ENCODE measurements at regions not wholly inside any gene's neighbourhood (a gene's known extent, or its start where the extent isn't known, plus 50 kb on each side); places are given as distances from the start of the nearest gene placed in this dataset.
A peak's percentile ranks its signal among the peaks of the same experiment; 100 is the strongest.

- TF ChIP-seq TAF1 (IDR thresholded peaks at IDR 0.05; ENCODE audit: borderline replicate concordance, insufficient read depth, low read length) (no peak), SIN3A (IDR thresholded peaks at IDR 0.05; ENCODE audit: borderline replicate concordance, insufficient read depth, low read length) (no peak), FOXP2 (optimal IDR thresholded peaks at IDR 0.05; ENCODE audit: borderline replicate concordance, extremely low read depth, extremely low read length, insufficient read depth) (no peak), POLR2AphosphoS5 (IDR thresholded peaks at IDR 0.05; ENCODE audit: low read depth, low read length) (no peak)
- TF ChIP-seq, protein P1, sequence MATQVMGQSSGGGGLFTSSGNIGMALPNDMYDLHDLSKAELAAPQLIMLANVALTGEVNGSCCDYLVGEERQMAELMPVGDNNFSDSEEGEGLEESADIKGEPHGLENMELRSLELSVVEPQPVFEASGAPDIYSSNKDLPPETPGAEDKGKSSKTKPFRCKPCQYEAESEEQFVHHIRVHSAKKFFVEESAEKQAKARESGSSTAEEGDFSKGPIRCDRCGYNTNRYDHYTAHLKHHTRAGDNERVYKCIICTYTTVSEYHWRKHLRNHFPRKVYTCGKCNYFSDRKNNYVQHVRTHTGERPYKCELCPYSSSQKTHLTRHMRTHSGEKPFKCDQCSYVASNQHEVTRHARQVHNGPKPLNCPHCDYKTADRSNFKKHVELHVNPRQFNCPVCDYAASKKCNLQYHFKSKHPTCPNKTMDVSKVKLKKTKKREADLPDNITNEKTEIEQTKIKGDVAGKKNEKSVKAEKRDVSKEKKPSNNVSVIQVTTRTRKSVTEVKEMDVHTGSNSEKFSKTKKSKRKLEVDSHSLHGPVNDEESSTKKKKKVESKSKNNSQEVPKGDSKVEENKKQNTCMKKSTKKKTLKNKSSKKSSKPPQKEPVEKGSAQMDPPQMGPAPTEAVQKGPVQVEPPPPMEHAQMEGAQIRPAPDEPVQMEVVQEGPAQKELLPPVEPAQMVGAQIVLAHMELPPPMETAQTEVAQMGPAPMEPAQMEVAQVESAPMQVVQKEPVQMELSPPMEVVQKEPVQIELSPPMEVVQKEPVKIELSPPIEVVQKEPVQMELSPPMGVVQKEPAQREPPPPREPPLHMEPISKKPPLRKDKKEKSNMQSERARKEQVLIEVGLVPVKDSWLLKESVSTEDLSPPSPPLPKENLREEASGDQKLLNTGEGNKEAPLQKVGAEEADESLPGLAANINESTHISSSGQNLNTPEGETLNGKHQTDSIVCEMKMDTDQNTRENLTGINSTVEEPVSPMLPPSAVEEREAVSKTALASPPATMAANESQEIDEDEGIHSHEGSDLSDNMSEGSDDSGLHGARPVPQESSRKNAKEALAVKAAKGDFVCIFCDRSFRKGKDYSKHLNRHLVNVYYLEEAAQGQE (IDR thresholded peaks at IDR 0.05; ENCODE audit: insufficient read depth in 1 of 2, low read depth in 2 of 2, low read length in 2 of 2), result no peak
Measured at GRCh38 chr11:19598456-19598855, 114.2 kb upstream of the NAV2 start.

DNA sequence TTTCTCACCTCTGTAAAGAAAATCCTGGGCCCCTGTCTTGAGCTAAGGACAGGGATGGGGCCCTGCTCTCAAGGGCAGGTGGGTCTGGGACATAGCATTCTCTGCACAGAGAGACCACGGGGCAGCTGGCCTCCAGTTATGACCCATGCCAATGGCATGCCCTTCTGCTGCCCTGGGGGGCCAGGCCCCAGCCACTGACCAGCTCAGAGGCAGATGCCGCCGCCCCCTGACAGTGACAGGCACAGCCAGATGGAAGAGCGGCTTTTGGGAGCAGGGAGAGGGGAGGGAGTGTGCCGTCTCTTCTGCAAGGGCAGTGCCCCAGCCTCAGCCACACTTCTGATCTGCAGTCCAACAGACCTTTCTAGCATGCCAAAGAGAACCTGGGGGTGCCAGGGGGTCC is 114.8 kb upstream of the NAV2 start:
- TF ChIP-seq SIN3A (IDR thresholded peaks at IDR 0.05; ENCODE audit: borderline replicate concordance, insufficient read depth, low read length) (no peak), FOXP2 (optimal IDR thresholded peaks at IDR 0.05; ENCODE audit: borderline replicate concordance, extremely low read depth, extremely low read length, insufficient read depth) (no peak)
- TF ChIP-seq, protein P1 (IDR thresholded peaks at IDR 0.05; ENCODE audit: insufficient read depth in 1 of 2, low read depth in 2 of 2, low read length in 2 of 2), result no peak

DNA sequence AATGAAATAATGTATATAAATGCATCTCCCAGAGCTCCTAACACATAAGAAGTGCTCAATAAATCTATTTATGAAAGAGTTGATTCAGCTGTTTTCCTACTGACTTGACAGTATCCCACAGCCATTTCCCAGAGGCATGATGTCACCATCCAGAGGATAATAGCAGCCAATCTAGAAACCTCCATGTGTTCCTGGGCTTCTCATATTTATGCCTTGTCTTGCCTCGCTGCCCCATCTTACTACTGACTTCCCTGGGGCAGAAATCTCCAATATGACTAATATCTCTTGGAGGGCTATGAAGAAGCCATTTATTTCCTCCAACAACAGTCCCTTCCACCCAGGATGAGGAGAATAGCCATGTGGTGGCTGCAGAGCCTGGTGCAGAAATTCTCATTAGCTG is 115.4 kb upstream of the NAV2 start:
- TF ChIP-seq SIN3A (IDR thresholded peaks at IDR 0.05; ENCODE audit: borderline replicate concordance, insufficient read depth, low read length) (no peak), TAF1 (IDR thresholded peaks at IDR 0.05; ENCODE audit: borderline replicate concordance, insufficient read depth, low read length) (peak; percentile 35; the same call in 1 of the 2 replicates)

DNA sequence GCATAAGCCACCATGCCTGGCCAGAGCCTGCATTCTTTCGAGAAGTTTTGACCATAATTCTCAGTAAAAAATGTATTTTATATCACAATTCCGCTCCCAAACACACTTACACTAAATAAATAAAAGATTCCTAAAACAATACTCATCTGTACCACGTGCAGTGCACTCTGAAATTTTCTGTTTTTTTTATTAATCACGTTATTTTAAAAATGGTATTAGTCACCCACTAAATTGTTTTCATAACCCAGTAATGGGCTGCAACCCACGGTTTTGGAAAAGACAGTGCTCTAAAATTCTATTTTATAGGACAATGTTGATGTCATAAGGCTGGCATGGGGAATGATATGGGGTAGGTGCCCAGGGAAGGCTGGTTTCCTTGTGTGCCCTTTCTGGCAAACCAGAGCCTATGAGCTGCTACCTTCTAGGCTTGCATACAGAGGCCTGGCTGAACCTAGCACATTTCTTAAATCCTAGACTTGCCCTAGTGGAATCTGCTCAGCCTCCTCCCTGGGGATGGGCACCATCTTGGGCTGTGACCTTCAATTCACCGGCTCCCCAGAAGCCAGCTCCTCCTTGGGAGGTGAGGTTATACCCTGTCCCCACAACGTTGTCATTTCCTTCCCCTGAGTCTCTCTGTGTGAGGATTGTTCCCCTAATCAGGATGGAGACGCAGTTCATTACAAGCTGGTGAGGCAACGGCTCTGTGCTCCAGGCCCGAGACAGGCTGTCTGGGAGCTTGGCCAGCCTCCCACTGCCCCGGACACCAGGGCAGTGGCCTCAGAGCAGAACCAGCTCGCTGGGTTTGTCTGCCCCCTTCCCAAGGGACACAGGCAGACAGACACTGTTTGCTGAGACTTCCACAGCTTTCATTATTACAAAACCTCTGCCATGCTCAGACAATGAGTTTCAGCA is 116.5 kb upstream of the NAV2 start:
- TF ChIP-seq FOXP2 (optimal IDR thresholded peaks at IDR 0.05; ENCODE audit: borderline replicate concordance, extremely low read depth, extremely low read length, insufficient read depth) (no peak), TAF1 (IDR thresholded peaks at IDR 0.05; ENCODE audit: borderline replicate concordance, insufficient read depth, low read length) (no peak), SIN3A (IDR thresholded peaks at IDR 0.05; ENCODE audit: borderline replicate concordance, insufficient read depth, low read length) (no peak), POLR2AphosphoS5 (IDR thresholded peaks at IDR 0.05; ENCODE audit: low read depth, low read length) (no peak)
- TF ChIP-seq, protein P1 (IDR thresholded peaks at IDR 0.05; ENCODE audit: insufficient read depth in 1 of 2, low read depth in 2 of 2, low read length in 2 of 2), result no peak

GRCh38 chr11:19595499-19595839 is 117.2 kb upstream of the NAV2 start:
- TF ChIP-seq SIN3A (IDR thresholded peaks at IDR 0.05; ENCODE audit: borderline replicate concordance, insufficient read depth, low read length), result no peak
- TF ChIP-seq FOXP2 (optimal IDR thresholded peaks at IDR 0.05; ENCODE audit: borderline replicate concordance, extremely low read depth, extremely low read length, insufficient read depth), result no peak
- TF ChIP-seq TAF1 (IDR thresholded peaks at IDR 0.05; ENCODE audit: borderline replicate concordance, insufficient read depth, low read length), result no peak
- no peak for TF ChIP-seq POLR2AphosphoS5 (IDR thresholded peaks at IDR 0.05; ENCODE audit: low read depth, low read length)
- TF ChIP-seq, protein P1 (IDR thresholded peaks at IDR 0.05; ENCODE audit: insufficient read depth in 1 of 2, low read depth in 2 of 2, low read length in 2 of 2), result no peak

Data from PFSK-1 (cell line).